ENCODE measurements at regions not wholly inside any gene's neighbourhood (a gene's known extent, or its start where the extent isn't known, plus 50 kb on each side); places are given as distances from the start of the nearest gene placed in this dataset.

DNA sequence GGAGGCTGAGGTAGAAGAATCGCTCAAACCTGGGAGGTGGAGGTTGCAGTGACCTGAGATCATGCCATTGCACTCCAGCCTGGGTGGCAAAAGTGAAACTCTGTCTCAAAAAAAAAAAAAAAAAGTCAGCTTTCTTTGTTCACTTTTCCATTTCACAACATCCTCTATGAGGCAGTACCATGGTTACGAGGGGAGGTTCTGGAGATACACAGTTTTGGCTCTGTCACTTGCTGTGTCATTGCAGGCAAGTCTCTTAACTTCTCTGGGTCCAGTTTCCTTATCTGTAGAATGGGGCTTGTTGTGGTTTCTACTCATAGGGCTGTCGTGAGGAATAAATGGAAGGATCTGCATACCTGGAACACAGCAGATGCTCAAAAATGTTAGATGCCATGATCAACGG, 75.6 kb upstream of the SLC24A4 start:
- TF ChIP-seq EZH2 (IDR thresholded peaks at IDR 0.05; ENCODE audit: borderline replicate concordance, low read depth, low read length, poor library complexity, severe bottlenecking) = no peak
- TF ChIP-seq, protein P1, sequence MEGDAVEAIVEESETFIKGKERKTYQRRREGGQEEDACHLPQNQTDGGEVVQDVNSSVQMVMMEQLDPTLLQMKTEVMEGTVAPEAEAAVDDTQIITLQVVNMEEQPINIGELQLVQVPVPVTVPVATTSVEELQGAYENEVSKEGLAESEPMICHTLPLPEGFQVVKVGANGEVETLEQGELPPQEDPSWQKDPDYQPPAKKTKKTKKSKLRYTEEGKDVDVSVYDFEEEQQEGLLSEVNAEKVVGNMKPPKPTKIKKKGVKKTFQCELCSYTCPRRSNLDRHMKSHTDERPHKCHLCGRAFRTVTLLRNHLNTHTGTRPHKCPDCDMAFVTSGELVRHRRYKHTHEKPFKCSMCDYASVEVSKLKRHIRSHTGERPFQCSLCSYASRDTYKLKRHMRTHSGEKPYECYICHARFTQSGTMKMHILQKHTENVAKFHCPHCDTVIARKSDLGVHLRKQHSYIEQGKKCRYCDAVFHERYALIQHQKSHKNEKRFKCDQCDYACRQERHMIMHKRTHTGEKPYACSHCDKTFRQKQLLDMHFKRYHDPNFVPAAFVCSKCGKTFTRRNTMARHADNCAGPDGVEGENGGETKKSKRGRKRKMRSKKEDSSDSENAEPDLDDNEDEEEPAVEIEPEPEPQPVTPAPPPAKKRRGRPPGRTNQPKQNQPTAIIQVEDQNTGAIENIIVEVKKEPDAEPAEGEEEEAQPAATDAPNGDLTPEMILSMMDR (conservative IDR thresholded peaks at IDR 0.05; ENCODE audit: low read depth, low read length) = no peak
